Muscle layer of colon (tissue), 2 donors: ENCODE measurements at regions not wholly inside any gene's neighbourhood (a gene's known extent, or its start where the extent isn't known, plus 50 kb on each side); places are given as distances from the start of the nearest gene placed in this dataset.

ENCODE experiments used
- H3K27ac ChIP-seq: one replicate; pipeline ENCODE4 v1.7.0; 2013; ENCODE audit warnings: low read depth, mild to moderate bottlenecking, low read length, moderate library complexity
- H3K27me3 ChIP-seq, 2 donors: one replicate each; pipeline ENCODE4 v1.7.0; 2013; ENCODE audit warnings: low read length in 2 of 2, mild to moderate bottlenecking in 2 of 2; ENCODE audit not compliant: insufficient read depth in 2 of 2, control insufficient read depth in 1 of 2
- H3K36me3 ChIP-seq: one replicate; pipeline ENCODE4 v1.7.0; 2013; ENCODE audit warnings: mild to moderate bottlenecking, low read length; ENCODE audit not compliant: insufficient read depth
- H3K4me1 ChIP-seq: one replicate; pipeline ENCODE4 v1.7.0; 2013; ENCODE audit warnings: mild to moderate bottlenecking, low read length; ENCODE audit not compliant: insufficient read depth
- H3K4me3 ChIP-seq, 2 donors: one replicate each; pipeline ENCODE4 v1.7.0; 2013; ENCODE audit warnings: low read length in 2 of 2, low read depth in 1 of 2, mild to moderate bottlenecking in 1 of 2, moderate library complexity in 1 of 2
- H3K9ac ChIP-seq: one replicate; pipeline ENCODE4 v1.7.0; 2013; ENCODE audit warnings: low read length
- H3K9me3 ChIP-seq: one replicate; pipeline ENCODE4 v1.7.0; 2013; ENCODE audit warnings: mild to moderate bottlenecking, low read length
- donor health status: abdominal sarcoma.
- donor health status: Adenocarcinoma of cecum.

- Histone ChIP-seq H3K4me1 (no peaks in the 10 kb centered on the region), H3K4me3 (no peak overlapping the region), H3K36me3 (no peaks in the 10 kb centered on the region), H3K9me3 (no peaks in the 10 kb centered on the region), H3K27ac (no peak overlapping the region), H3K9ac (no peak overlapping the region), H3K27me3 (no peaks in the 10 kb centered on the region)
Measured at GRCh38 chr21:15190412-15190811, 125.6 kb upstream of the NRIP1 start.

GRCh38 chr21:15190837-15191236, 126.0 kb upstream of the NRIP1 start:
- Histone ChIP-seq H3K4me3 (no peak overlapping the region), H3K27me3 (no peaks in the 10 kb centered on the region), H3K9me3 (no peaks in the 10 kb centered on the region), H3K4me1 (no peaks in the 10 kb centered on the region), H3K36me3 (no peaks in the 10 kb centered on the region), H3K9ac (no peak overlapping the region), H3K27ac (no peak overlapping the region)

- no peak overlapping the region for H3K4me3 ChIP-seq
- H3K27me3 ChIP-seq, result no peaks in the 10 kb centered on the region
- no peak overlapping the region for H3K9ac ChIP-seq
- no peak overlapping the region for H3K27ac ChIP-seq
- no peaks in the 10 kb centered on the region for H3K9me3 ChIP-seq
- no peaks in the 10 kb centered on the region for H3K4me1 ChIP-seq
- no peaks in the 10 kb centered on the region for H3K36me3 ChIP-seq
Measured at GRCh38 chr21:15191342-15191741, 126.5 kb upstream of the NRIP1 start.

GRCh38 chr21:15192243-15192642, 127.4 kb upstream of the NRIP1 start:
- Histone ChIP-seq H3K27me3 (no peaks in the 10 kb centered on the region), H3K27ac (no peak overlapping the region)

GRCh38 chr21:15193937-15194336, 129.1 kb upstream of the NRIP1 start:
- Histone ChIP-seq H3K27ac (no peak overlapping the region), H3K9ac (no peak overlapping the region), H3K36me3 (no peaks in the 10 kb centered on the region), H3K27me3 (no peaks in the 10 kb centered on the region), H3K4me1 (no peaks in the 10 kb centered on the region), H3K4me3 (no peak overlapping the region), H3K9me3 (no peaks in the 10 kb centered on the region)

More at GRCh38 chr21:15192243-15192642, 127.4 kb upstream of the NRIP1 start:
- H3K4me1 ChIP-seq, result no peaks in the 10 kb centered on the region
- no peak overlapping the region for H3K4me3 ChIP-seq
- no peak overlapping the region for H3K9ac ChIP-seq
- H3K36me3 ChIP-seq, result no peaks in the 10 kb centered on the region
- no peaks in the 10 kb centered on the region for H3K9me3 ChIP-seq

- Histone ChIP-seq H3K27ac (no peak overlapping the region), H3K27me3 (no peaks in the 10 kb centered on the region), H3K9ac (no peak overlapping the region), H3K36me3 (no peaks in the 10 kb centered on the region), H3K9me3 (no peaks in the 10 kb centered on the region), H3K4me1 (no peaks in the 10 kb centered on the region), H3K4me3 (no peak overlapping the region)
Measured at GRCh38 chr21:15195104-15195503, 130.3 kb upstream of the NRIP1 start.

GRCh38 chr21:15195768-15196167, 131.0 kb upstream of the NRIP1 start:
- Histone ChIP-seq H3K36me3 (no peaks in the 10 kb centered on the region), H3K9me3 (no peaks in the 10 kb centered on the region), H3K27me3 (no peaks in the 10 kb centered on the region), H3K4me3 (no peak overlapping the region), H3K27ac (no peak overlapping the region), H3K9ac (no peak overlapping the region), H3K4me1 (no peaks in the 10 kb centered on the region)

- Histone ChIP-seq H3K36me3 (no peaks in the 10 kb centered on the region), H3K4me3 (no peak overlapping the region), H3K9me3 (no peaks in the 10 kb centered on the region), H3K9ac (no peak overlapping the region), H3K27me3 (no peaks in the 10 kb centered on the region), H3K4me1 (no peaks in the 10 kb centered on the region), H3K27ac (no peak overlapping the region)
Measured at GRCh38 chr21:15197696-15198095, 132.9 kb upstream of the NRIP1 start.

GRCh38 chr21:15199414-15200383, 134.9 kb upstream of the NRIP1 start:
- Histone ChIP-seq H3K4me1 (no peaks in the 10 kb centered on the region), H3K27ac (no peak overlapping the region), H3K4me3 (no peak overlapping the region), H3K9me3 (no peaks in the 10 kb centered on the region), H3K27me3 (no peaks in the 10 kb centered on the region), H3K9ac (no peak overlapping the region), H3K36me3 (no peaks in the 10 kb centered on the region)

GRCh38 chr21:15203740-15204139, 138.9 kb upstream of the NRIP1 start:
- Histone ChIP-seq H3K27me3 (no peaks in the 10 kb centered on the region), H3K27ac (no peak overlapping the region), H3K36me3 (no peaks in the 10 kb centered on the region), H3K4me1 (no peaks in the 10 kb centered on the region), H3K4me3 (no peak overlapping the region), H3K9me3 (no peaks in the 10 kb centered on the region), H3K9ac (no peak overlapping the region)

- no peaks in the 10 kb centered on the region for H3K27me3 ChIP-seq
- H3K27ac ChIP-seq, result no peak overlapping the region
Measured at GRCh38 chr21:15204140-15204969, 139.6 kb upstream of the NRIP1 start.

More at GRCh38 chr21:15204140-15204969, 139.6 kb upstream of the NRIP1 start:
- Histone ChIP-seq H3K9me3 (no peaks in the 10 kb centered on the region), H3K36me3 (no peaks in the 10 kb centered on the region), H3K4me1 (no peaks in the 10 kb centered on the region), H3K4me3 (no peak overlapping the region), H3K9ac (no peak overlapping the region)
